IPS DF 6.9 (cell line): ENCODE measurements at regions not wholly inside any gene's neighbourhood (a gene's known extent, or its start where the extent isn't known, plus 50 kb on each side); places are given as distances from the start of the nearest gene placed in this dataset.

Source experiments
- DNase-seq: peaks from one replicate; pipeline ENCODE4 v3.0.0-alpha.2; 2013; ENCODE audit warnings: low read depth, low spot score
- H3K27ac ChIP-seq: one replicate; pipeline ENCODE4 v1.5.1; 2013; ENCODE audit warnings: low read length, control low read depth
- H3K27me3 ChIP-seq: 2 replicates; pipeline ENCODE4 v1.6.1; 2013; ENCODE audit warnings: mild to moderate bottlenecking, low read length; ENCODE audit not compliant: control insufficient read depth, insufficient read depth
- H3K36me3 ChIP-seq: 2 replicates; pipeline ENCODE4 v1.6.1; 2013; ENCODE audit warnings: low read length; ENCODE audit not compliant: control insufficient read depth, insufficient read depth
- H3K4me1 ChIP-seq: 2 replicates; pipeline ENCODE4 v1.6.1; 2013; ENCODE audit warnings: low read length; ENCODE audit not compliant: control insufficient read depth, insufficient read depth
- H3K4me3 ChIP-seq: 2 replicates; pipeline ENCODE4 v1.5.1; 2013; ENCODE audit warnings: mild to moderate bottlenecking, low read length
- H3K9me3 ChIP-seq: 2 replicates; pipeline ENCODE4 v1.6.1; 2013; ENCODE audit warnings: low read length, inconsistent platforms; ENCODE audit not compliant: control insufficient read depth, insufficient read depth
- WGBS: extraction: QIAGEN DNeasy Blood & Tissue Kit; methylation state at CpG from one replicate; pipeline ENCODE4 v1.1.7; 2013; ENCODE audit warnings: mixed read lengths, missing lambda C conversion rate; ENCODE audit not compliant: insufficient read length, insufficient coverage; 5-methylcytosine and 5-hydroxymethylcytosine counted together

- Histone ChIP-seq H3K27me3 (no peaks in the 10 kb centered on the region), H3K4me1 (no peaks in the 10 kb centered on the region; the same call in 1 of the 2 replicates), H3K27ac (no peak overlapping the region), H3K9me3 (no peaks in the 10 kb centered on the region), H3K4me3 (no peak overlapping the region), H3K36me3 (no peaks in the 10 kb centered on the region)
- no peak for DNase-seq
These were observed 375.5 kb upstream of the SLC8A1 start for GRCh38 chr2:40827392-40827791.

GRCh38 chr2:40831321-40831873, 379.5 kb upstream of the SLC8A1 start:
- H3K9me3 ChIP-seq, result no peaks in the 10 kb centered on the region
- whole genome bisulfite sequencing, result no CpG with 5 or more reads among the region's 3 CpGs
- no peak for DNase-seq
- H3K4me1 ChIP-seq, result no peaks in the 10 kb centered on the region; the same call in 1 of the 2 replicates
- H3K4me3 ChIP-seq, result no peak overlapping the region
- no peak overlapping the region for H3K27ac ChIP-seq
- H3K27me3 ChIP-seq, result no peaks in the 10 kb centered on the region
- no peaks in the 10 kb centered on the region for H3K36me3 ChIP-seq

- no peak for DNase-seq
- Histone ChIP-seq H3K36me3 (no peaks in the 10 kb centered on the region), H3K9me3 (no peaks in the 10 kb centered on the region), H3K4me1 (0 out of 2 replicates have a peak, but pooled peaks cover 2% of the 10 kb centered on the region), H3K27ac (no peak overlapping the region), H3K27me3 (no peaks in the 10 kb centered on the region), H3K4me3 (no peak overlapping the region)
- WGBS, result no CpG with 5 or more reads among the region's 2 CpGs
These were observed 390.0 kb upstream of the SLC8A1 start for GRCh38 chr2:40841856-40842255.

- no peak overlapping the region for H3K4me3 ChIP-seq
- H3K27ac ChIP-seq, result no peak overlapping the region
- no peaks in the 10 kb centered on the region for H3K36me3 ChIP-seq
- H3K27me3 ChIP-seq, result no peaks in the 10 kb centered on the region
- WGBS, result no CpG with 5 or more reads among the region's 8 CpGs
- 0 out of 2 replicates have a peak, but pooled peaks cover 2% of the 10 kb centered on the region for H3K4me1 ChIP-seq
- peak; percentile 16 for DNase-seq
- H3K9me3 ChIP-seq, result no peaks in the 10 kb centered on the region
These were observed 392.7 kb upstream of the SLC8A1 start for GRCh38 chr2:40844353-40845277.

- Histone ChIP-seq H3K4me3 (no peak overlapping the region), H3K4me1 (no peaks in the 10 kb centered on the region), H3K9me3 (no peaks in the 10 kb centered on the region), H3K27me3 (no peaks in the 10 kb centered on the region), H3K36me3 (no peaks in the 10 kb centered on the region), H3K27ac (no peak overlapping the region)
- no peak for DNase-seq
These were observed 399.8 kb upstream of the SLC8A1 start for GRCh38 chr2:40851661-40852060.

- Histone ChIP-seq H3K4me1 (no peaks in the 10 kb centered on the region), H3K27ac (no peak overlapping the region), H3K4me3 (no peak overlapping the region), H3K36me3 (no peaks in the 10 kb centered on the region), H3K27me3 (no peaks in the 10 kb centered on the region), H3K9me3 (no peaks in the 10 kb centered on the region)
- WGBS, result no CpG with 5 or more reads among the region's 1 CpG
- DNase-seq, result peak; percentile 4
These were observed 407.7 kb upstream of the SLC8A1 start for GRCh38 chr2:40859617-40860016.

GRCh38 chr2:40867829-40868228, 415.9 kb upstream of the SLC8A1 start:
- H3K27ac ChIP-seq, result no peak overlapping the region
- no peak for DNase-seq
- H3K27me3 ChIP-seq, result no peaks in the 10 kb centered on the region
- H3K36me3 ChIP-seq, result no peaks in the 10 kb centered on the region
- no CpG with 5 or more reads among the region's 5 CpGs for WGBS
- H3K4me3 ChIP-seq, result no peak overlapping the region
- no peaks in the 10 kb centered on the region for H3K4me1 ChIP-seq
- H3K9me3 ChIP-seq, result no peaks in the 10 kb centered on the region

- Histone ChIP-seq H3K9me3 (no peaks in the 10 kb centered on the region), H3K4me3 (no peak overlapping the region), H3K36me3 (no peaks in the 10 kb centered on the region), H3K27me3 (no peaks in the 10 kb centered on the region), H3K4me1 (no peaks in the 10 kb centered on the region), H3K27ac (no peak overlapping the region)
- no CpG with 5 or more reads among the region's 2 CpGs for WGBS
- DNase-seq, result no peak
These were observed 420.7 kb upstream of the SLC8A1 start for GRCh38 chr2:40872580-40872979.

- Histone ChIP-seq H3K4me3 (no peak overlapping the region), H3K36me3 (no peaks in the 10 kb centered on the region), H3K4me1 (no peaks in the 10 kb centered on the region), H3K9me3 (no peaks in the 10 kb centered on the region), H3K27me3 (no peaks in the 10 kb centered on the region), H3K27ac (no peak overlapping the region)
- DNase-seq, result no peak
- WGBS, result no CpG with 5 or more reads among the region's 3 CpGs
These were observed 422.5 kb upstream of the SLC8A1 start for GRCh38 chr2:40874380-40874779.

GRCh38 chr2:40877734-40878288, 425.9 kb upstream of the SLC8A1 start:
- H3K4me3 ChIP-seq, result no peak overlapping the region
- no peaks in the 10 kb centered on the region for H3K27me3 ChIP-seq
- no peaks in the 10 kb centered on the region for H3K9me3 ChIP-seq
- H3K36me3 ChIP-seq, result no peaks in the 10 kb centered on the region
- H3K4me1 ChIP-seq, result no peaks in the 10 kb centered on the region
- no peak for DNase-seq
- no peak overlapping the region for H3K27ac ChIP-seq
